Loucy (cell line): ENCODE measurements at regions not wholly inside any gene's neighbourhood (a gene's known extent, or its start where the extent isn't known, plus 50 kb on each side); places are given as distances from the start of the nearest gene placed in this dataset.

Experiments
- H2AFZ ChIP-seq: fragments of 200-600 bp; sonication (generic); 2 replicates; pipeline ENCODE4 v1.6.0; 2016; ENCODE audit warnings: antibody characterized with exemption, mild to moderate bottlenecking, low read length, moderate library complexity
- H3F3A ChIP-seq: fragments of 200-600 bp; 2 replicates; pipeline ENCODE4 v1.6.0; 2016; ENCODE audit warnings: antibody characterized with exemption, low read depth, mild to moderate bottlenecking
- H3K27me3 ChIP-seq: fragments of 200-600 bp; sonication (generic); 2 replicates; pipeline ENCODE4 v1.6.1; 2014; ENCODE audit warnings: low read length, mild to moderate bottlenecking; ENCODE audit not compliant: insufficient read depth, poor library complexity, severe bottlenecking
- H3K36me3 ChIP-seq: fragments of 200-600 bp; sonication (generic); 2 replicates; pipeline ENCODE4 v1.6.1; 2016; ENCODE audit warnings: low read length; ENCODE audit not compliant: insufficient read depth
- H3K4me1 ChIP-seq: fragments of 200-600 bp; sonication (generic); 2 replicates; pipeline ENCODE4 v1.5.1; 2014; ENCODE audit warnings: low read length, mild to moderate bottlenecking; ENCODE audit not compliant: insufficient read depth, poor library complexity, severe bottlenecking
- H3K4me2 ChIP-seq: fragments of 200-600 bp; sonication (generic); 2 replicates; pipeline ENCODE4 v1.6.0; 2014; ENCODE audit warnings: antibody characterized with exemption, low read length, low read depth, mild to moderate bottlenecking; ENCODE audit not compliant: poor library complexity, severe bottlenecking
- H3K4me3 ChIP-seq: fragments of 200-600 bp; sonication (generic); 2 replicates; pipeline ENCODE4 v1.5.1; 2014; ENCODE audit warnings: low read length, mild to moderate bottlenecking, mixed read lengths; ENCODE audit not compliant: poor library complexity, severe bottlenecking
- H3K79me2 ChIP-seq: fragments of 200-600 bp; sonication (generic); 2 replicates; pipeline ENCODE4 v1.6.1; 2014; ENCODE audit warnings: low read length; ENCODE audit not compliant: insufficient read depth
- H3K9ac ChIP-seq: fragments of 200-600 bp; sonication (generic); 2 replicates; pipeline ENCODE4 v1.6.0; 2014; ENCODE audit warnings: mild to moderate bottlenecking, low read depth, low read length, moderate library complexity; ENCODE audit not compliant: poor library complexity, severe bottlenecking
- H3K9me2 ChIP-seq: fragments of 200-600 bp; sonication (generic); replicated peaks from 2 replicates; pipeline ENCODE4 v1.6.1; 2016; ENCODE audit warnings: low read depth, low read length, mixed read lengths
- H3K9me3 ChIP-seq: fragments of 200-600 bp; sonication (generic); 2 replicates; pipeline ENCODE4 v1.6.1; 2014; ENCODE audit warnings: mild to moderate bottlenecking, antibody characterized with exemption, low read length, low read depth; ENCODE audit not compliant: insufficient read depth
- H4K20me1 ChIP-seq: fragments of 200-600 bp; sonication (generic); 2 replicates; pipeline ENCODE4 v1.6.0; 2014; ENCODE audit warnings: antibody characterized with exemption, low read length, mild to moderate bottlenecking; ENCODE audit not compliant: insufficient read depth, poor library complexity, severe bottlenecking
- CTCF ChIP-seq: fragments of 200-600 bp; sonication (generic); conservative IDR thresholded peaks from 2 replicates; pipeline ENCODE4 v1.5.1; 2014; ENCODE audit warnings: mild to moderate bottlenecking, antibody characterized with exemption, low read length
- EZH2phosphoT487 ChIP-seq: fragments of 200-600 bp; IDR thresholded peaks from 2 replicates; pipeline ENCODE4 v1.6.1; 2018; ENCODE audit warnings: antibody characterized with exemption, mild to moderate bottlenecking, moderate library complexity, borderline replicate concordance

- H3K4me2 ChIP-seq = no peak overlapping the region
- no peaks in the 10 kb centered on the region for H3K9me3 ChIP-seq
- no peaks in the 10 kb centered on the region for H4K20me1 ChIP-seq
- TF ChIP-seq EZH2phosphoT487 (no peak), CTCF (no peak)
- no peak overlapping the region for H3K9ac ChIP-seq
- no peaks in the 10 kb centered on the region for H3K4me1 ChIP-seq
- no peaks in the 10 kb centered on the region for H3F3A ChIP-seq
- no peaks in the 10 kb centered on the region for H3K36me3 ChIP-seq
- H3K79me2 ChIP-seq = no peaks in the 10 kb centered on the region
- H3K9me2 ChIP-seq = no peaks in the 10 kb centered on the region
- H3K27me3 ChIP-seq = no peaks in the 10 kb centered on the region
- H3K4me3 ChIP-seq = no peak overlapping the region
- no peak overlapping the region for H2AFZ ChIP-seq
Observed at GRCh38 chr2:225989809-225990208, 590.3 kb downstream of the NYAP2 start.

DNA sequence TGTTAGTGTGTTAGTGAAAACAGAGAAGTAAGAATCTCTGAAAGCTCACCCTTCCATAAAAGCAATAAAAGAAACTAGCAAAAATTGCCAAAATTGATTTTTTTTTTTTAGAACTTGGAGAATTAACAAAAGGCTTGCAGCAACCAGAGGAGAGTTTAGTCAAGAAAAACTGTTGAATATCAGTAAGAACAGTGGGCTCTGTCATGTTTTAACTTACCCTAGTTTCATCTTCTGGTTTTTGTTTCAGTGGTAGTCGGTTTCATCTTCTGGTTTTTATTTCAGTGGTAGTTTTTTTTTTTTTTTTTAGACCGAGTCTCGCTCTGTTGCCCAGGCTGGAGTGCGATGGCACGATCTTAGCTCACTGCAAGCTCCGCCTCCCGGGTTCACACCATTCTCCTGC lies 580.9 kb downstream of the NYAP2 start:
- no peaks in the 10 kb centered on the region for H4K20me1 ChIP-seq
- no peak overlapping the region for H2AFZ ChIP-seq
- no peaks in the 10 kb centered on the region; the same call in 1 of the 2 replicates for H3K9me3 ChIP-seq
- H3K79me2 ChIP-seq = no peaks in the 10 kb centered on the region
- H3K4me3 ChIP-seq = no peak overlapping the region
- no peaks in the 10 kb centered on the region for H3K4me1 ChIP-seq
- TF ChIP-seq CTCF (no peak), EZH2phosphoT487 (no peak)
- H3K9me2 ChIP-seq = no peaks in the 10 kb centered on the region
- no peak overlapping the region for H3K9ac ChIP-seq
- no peaks in the 10 kb centered on the region for H3K36me3 ChIP-seq
- H3K4me2 ChIP-seq = no peak overlapping the region
- no peaks in the 10 kb centered on the region for H3K27me3 ChIP-seq
- H3F3A ChIP-seq = no peaks in the 10 kb centered on the region

GRCh38 chr2:225971433-225971832 lies 571.9 kb downstream of the NYAP2 start:
- TF ChIP-seq EZH2phosphoT487 (no peak), CTCF (no peak)
- H3K79me2 ChIP-seq = no peaks in the 10 kb centered on the region
- no peaks in the 10 kb centered on the region; the same call in 1 of the 2 replicates for H3K9me3 ChIP-seq
- H3K27me3 ChIP-seq = no peaks in the 10 kb centered on the region
- H3K4me1 ChIP-seq = no peaks in the 10 kb centered on the region
- H3K36me3 ChIP-seq = no peaks in the 10 kb centered on the region
- H3K4me2 ChIP-seq = no peak overlapping the region
- H3F3A ChIP-seq = no peaks in the 10 kb centered on the region
- no peak overlapping the region for H2AFZ ChIP-seq
- no peak overlapping the region for H3K9ac ChIP-seq
- no peak overlapping the region for H3K4me3 ChIP-seq
- no peaks in the 10 kb centered on the region for H3K9me2 ChIP-seq
- no peaks in the 10 kb centered on the region for H4K20me1 ChIP-seq
